Ishikawa (cell line): ENCODE measurements at regions not wholly inside any gene's neighbourhood (a gene's known extent, or its start where the extent isn't known, plus 50 kb on each side); places are given as distances from the start of the nearest gene placed in this dataset.

Experiments
- CEBPB ChIP-seq: IDR thresholded peaks from 2 replicates; pipeline ENCODE4 v1.6.1; 2012
- CREB1 ChIP-seq: IDR thresholded peaks from 2 replicates; pipeline ENCODE4 v1.6.1; 2012; ENCODE audit warnings: low read depth
- EGR1 ChIP-seq: IDR thresholded peaks from 2 replicates; pipeline ENCODE4 v1.6.1; 2012
- EP300 ChIP-seq: IDR thresholded peaks from 2 replicates; pipeline ENCODE4 v1.6.1; 2012; ENCODE audit warnings: borderline replicate concordance
- FOXM1 ChIP-seq: IDR thresholded peaks from 2 replicates; pipeline ENCODE4 v1.6.1; 2012; ENCODE audit warnings: low read depth, borderline replicate concordance
- NFIC ChIP-seq: IDR thresholded peaks from 2 replicates; pipeline ENCODE4 v1.6.1; 2012
- RAD21 ChIP-seq: IDR thresholded peaks from 2 replicates; pipeline ENCODE4 v1.6.1; 2012; ENCODE audit warnings: low read depth
- REST ChIP-seq: IDR thresholded peaks from 2 replicates; pipeline ENCODE4 v1.6.1; 2012; ENCODE audit warnings: low read depth, mild to moderate bottlenecking
- TAF1 ChIP-seq: IDR thresholded peaks from 2 replicates; pipeline ENCODE4 v1.6.1; 2012; ENCODE audit warnings: low read depth, mild to moderate bottlenecking
- TCF12 ChIP-seq: IDR thresholded peaks from 2 replicates; pipeline ENCODE4 v1.6.1; 2012; ENCODE audit warnings: low read depth
- TEAD4 ChIP-seq: IDR thresholded peaks from 2 replicates; pipeline ENCODE4 v1.6.1; 2012
- YY1 ChIP-seq: IDR thresholded peaks from 2 replicates; pipeline ENCODE4 v1.6.1; 2012; ENCODE audit warnings: low read depth
- ZBTB7A ChIP-seq: IDR thresholded peaks from 2 replicates; pipeline ENCODE4 v1.6.1; 2012; ENCODE audit warnings: low read depth
- TF ChIP-seq, protein P1 (sequence below): IDR thresholded peaks from 2 replicates; pipeline ENCODE4 v1.6.1; 2012
- TF ChIP-seq, protein P2 (sequence below): IDR thresholded peaks from 2 replicates; pipeline ENCODE4 v1.6.1; 2012

GRCh38 chrX:20971250-20971649, 403.0 kb upstream of the CNKSR2 start:
- TF ChIP-seq RAD21 = no peak
- no peak for TF ChIP-seq NFIC

DNA sequence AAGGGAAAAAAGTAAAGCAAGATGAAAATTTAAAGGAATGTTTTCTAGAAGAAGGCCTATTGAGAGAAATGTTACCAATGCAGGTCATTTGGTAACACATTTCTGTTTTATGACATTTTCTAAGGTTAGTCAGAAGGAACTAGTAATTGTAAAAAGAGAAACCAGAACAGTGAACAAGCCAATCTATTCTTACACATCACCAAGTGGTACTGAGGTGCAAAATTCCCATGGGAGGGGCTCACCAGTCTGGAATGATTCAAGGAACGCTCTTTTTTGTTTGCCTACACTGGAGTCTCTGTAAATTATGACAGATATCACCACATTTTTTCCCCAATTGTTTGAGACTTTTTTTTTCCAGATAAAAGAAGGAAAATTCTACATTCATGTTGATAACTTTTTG, 404.7 kb upstream of the CNKSR2 start:
- TF ChIP-seq, protein P1, sequence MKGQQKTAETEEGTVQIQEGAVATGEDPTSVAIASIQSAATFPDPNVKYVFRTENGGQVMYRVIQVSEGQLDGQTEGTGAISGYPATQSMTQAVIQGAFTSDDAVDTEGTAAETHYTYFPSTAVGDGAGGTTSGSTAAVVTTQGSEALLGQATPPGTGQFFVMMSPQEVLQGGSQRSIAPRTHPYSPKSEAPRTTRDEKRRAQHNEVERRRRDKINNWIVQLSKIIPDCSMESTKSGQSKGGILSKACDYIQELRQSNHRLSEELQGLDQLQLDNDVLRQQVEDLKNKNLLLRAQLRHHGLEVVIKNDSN = no peak
- TF ChIP-seq ZBTB7A (no peak), REST (no peak), NFIC (no peak), EP300 (no peak), CREB1 (no peak), FOXM1 (no peak), EGR1 (no peak), TEAD4 (no peak), TCF12 (no peak), TAF1 (no peak), RAD21 (no peak), CEBPB (no peak), YY1 (no peak)
- TF ChIP-seq, protein P2, sequence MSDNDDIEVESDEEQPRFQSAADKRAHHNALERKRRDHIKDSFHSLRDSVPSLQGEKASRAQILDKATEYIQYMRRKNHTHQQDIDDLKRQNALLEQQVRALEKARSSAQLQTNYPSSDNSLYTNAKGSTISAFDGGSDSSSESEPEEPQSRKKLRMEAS = no peak

DNA sequence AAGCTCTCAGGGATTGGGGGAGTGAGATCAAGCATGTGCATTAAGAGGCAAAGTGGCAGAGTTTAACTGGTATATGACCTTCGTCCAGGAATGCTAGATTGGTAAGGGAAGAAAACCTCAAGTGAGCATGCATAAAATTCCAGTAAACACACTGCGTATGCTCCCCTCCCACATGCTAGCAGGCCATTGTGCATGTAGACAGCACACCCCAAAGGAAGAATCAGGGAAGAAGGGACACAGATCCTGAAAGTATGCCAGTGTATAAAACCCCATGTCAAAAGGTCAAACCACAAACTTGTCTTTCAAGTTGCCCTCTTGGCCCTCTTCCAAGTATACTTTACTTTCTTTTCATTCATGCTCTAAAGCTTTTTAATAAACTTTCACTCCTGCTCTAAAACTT, 405.2 kb upstream of the CNKSR2 start:
- TF ChIP-seq TCF12 (no peak), ZBTB7A (no peak), CEBPB (no peak), EGR1 (no peak), RAD21 (0 out of 2 replicates have a peak, but pooled peaks have one; percentile 21), NFIC (peak; percentile 50; the same call in 1 of the 2 replicates)

- TF ChIP-seq RAD21 (no peak), ZBTB7A (no peak), TEAD4 (no peak), EP300 (no peak), REST (no peak), CREB1 (no peak), TCF12 (no peak)
- TF ChIP-seq, protein P1 = no peak
Observed at GRCh38 chrX:20967725-20968124, 406.5 kb upstream of the CNKSR2 start.

GRCh38 chrX:20965270-20966044, 408.8 kb upstream of the CNKSR2 start:
- TF ChIP-seq EP300 = no peak
- no peak for TF ChIP-seq ZBTB7A
- TF ChIP-seq TEAD4 = no peak
- no peak for TF ChIP-seq TCF12
- no peak for TF ChIP-seq CREB1
- no peak for TF ChIP-seq FOXM1
- TF ChIP-seq, protein P1 = no peak

GRCh38 chrX:20954014-20954413, 420.2 kb upstream of the CNKSR2 start:
- no peak for TF ChIP-seq FOXM1
- no peak for TF ChIP-seq YY1
- TF ChIP-seq, protein P1 = no peak
- no peak for TF ChIP-seq CREB1
- TF ChIP-seq REST = no peak
